Ascending aorta (tissue), 2 donors: ENCODE measurements at regions not wholly inside any gene's neighbourhood (a gene's known extent, or its start where the extent isn't known, plus 50 kb on each side); places are given as distances from the start of the nearest gene placed in this dataset.

Experiments used
- DNase-seq, 2 donors: peaks; one replicate each; pipeline ENCODE4 v3.0.0-alpha.2; 2019; ENCODE audit warnings: low spot score in 2 of 2
- H3K27ac ChIP-seq, 2 donors: fragments of 200-600 bp; sonication (generic); one replicate each; pipeline ENCODE4 v1.5.1; 2016 to 2017; ENCODE audit warnings: mild to moderate bottlenecking in 1 of 2
- H3K27me3 ChIP-seq: fragments of 200-600 bp; sonication (generic); one replicate; pipeline ENCODE4 v1.5.1; 2017
- H3K36me3 ChIP-seq, 2 donors: fragments of 200-600 bp; sonication (generic); one replicate each; pipeline ENCODE4 v1.5.1; 2016
- H3K4me1 ChIP-seq, 2 donors: fragments of 200-600 bp; sonication (generic); one replicate each; pipeline ENCODE4 v1.5.1; 2016 to 2017; ENCODE audit warnings: mild to moderate bottlenecking in 1 of 2
- H3K4me3 ChIP-seq, 2 donors: fragments of 200-600 bp; sonication (generic); one replicate each; pipeline ENCODE4 v1.5.1; 2016 to 2017; ENCODE audit warnings: mild to moderate bottlenecking in 1 of 2
- H3K9me3 ChIP-seq, 2 donors: fragments of 200-600 bp; sonication (generic); one replicate each; pipeline ENCODE4 v1.5.1; 2016
- intact Hi-C: fragments of 100-400 bp; cut with DNase I; formaldehyde crosslinking; loops from one replicate; pipeline ENCODE4 v1.15.1; 2023
- TF ChIP-seq, protein P1 (sequence below), 3 experiments: fragments of 200-600 bp in 2 of 3; fragments of 450-650 bp in 1 of 3; sonication (generic) in 2 of 3; IDR thresholded peaks; one replicate each; pipeline ENCODE4 v1.5.1; 2016 to 2019; ENCODE audit warnings: antibody characterized with exemption in 3 of 3, mild to moderate bottlenecking in 1 of 3, moderate library complexity in 1 of 3

DNA sequence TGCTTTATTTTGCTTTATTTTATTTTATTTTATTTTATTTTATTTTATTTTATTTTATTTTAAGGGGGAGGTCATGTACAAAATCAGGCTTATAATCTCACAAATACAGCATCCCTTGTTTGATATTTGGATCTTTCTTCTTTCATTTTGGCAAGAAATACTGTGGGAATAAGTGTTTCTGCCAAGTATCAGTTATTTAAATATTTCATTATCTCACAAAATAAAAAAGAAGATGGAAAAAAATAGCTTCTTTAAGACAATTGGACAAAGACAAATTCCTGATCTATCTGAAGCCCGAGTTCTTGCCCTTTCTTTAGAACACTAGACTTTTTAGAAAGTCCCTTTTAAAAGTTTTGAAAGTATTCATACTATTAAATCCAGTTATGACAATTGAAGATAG lies 560.5 kb upstream of the ZEB2 start:
- no peaks in the 10 kb centered on the region for H3K36me3 ChIP-seq

DNA sequence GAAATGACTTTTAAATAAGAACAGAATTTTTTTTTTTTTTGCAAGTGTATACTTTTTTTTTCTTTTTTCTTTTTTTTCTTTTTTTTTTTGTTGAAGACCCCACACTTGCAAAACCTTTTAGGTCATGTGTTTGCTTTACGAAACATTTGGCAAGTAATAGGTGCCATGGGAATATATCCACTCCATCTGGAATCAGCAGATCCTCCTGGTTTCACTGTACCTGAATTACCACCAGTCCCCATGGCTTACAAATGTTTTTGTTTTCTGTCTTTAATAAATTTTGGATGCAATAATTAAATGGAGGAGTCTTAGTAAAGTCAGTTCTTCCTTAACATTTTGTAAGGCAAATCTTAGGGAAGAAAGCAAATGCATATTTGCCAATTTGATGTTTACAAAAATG lies 559.7 kb upstream of the ZEB2 start:
- intact Hi-C loops = no loop called here
- Histone ChIP-seq H3K9me3 (no peaks in the 10 kb centered on the region), H3K36me3 (no peaks in the 10 kb centered on the region), H3K27me3 (no peaks in the 10 kb centered on the region), H3K27ac (no peak overlapping the region), H3K4me1 (no peaks in the 10 kb centered on the region), H3K4me3 (no peak overlapping the region)
- TF ChIP-seq, protein P1, sequence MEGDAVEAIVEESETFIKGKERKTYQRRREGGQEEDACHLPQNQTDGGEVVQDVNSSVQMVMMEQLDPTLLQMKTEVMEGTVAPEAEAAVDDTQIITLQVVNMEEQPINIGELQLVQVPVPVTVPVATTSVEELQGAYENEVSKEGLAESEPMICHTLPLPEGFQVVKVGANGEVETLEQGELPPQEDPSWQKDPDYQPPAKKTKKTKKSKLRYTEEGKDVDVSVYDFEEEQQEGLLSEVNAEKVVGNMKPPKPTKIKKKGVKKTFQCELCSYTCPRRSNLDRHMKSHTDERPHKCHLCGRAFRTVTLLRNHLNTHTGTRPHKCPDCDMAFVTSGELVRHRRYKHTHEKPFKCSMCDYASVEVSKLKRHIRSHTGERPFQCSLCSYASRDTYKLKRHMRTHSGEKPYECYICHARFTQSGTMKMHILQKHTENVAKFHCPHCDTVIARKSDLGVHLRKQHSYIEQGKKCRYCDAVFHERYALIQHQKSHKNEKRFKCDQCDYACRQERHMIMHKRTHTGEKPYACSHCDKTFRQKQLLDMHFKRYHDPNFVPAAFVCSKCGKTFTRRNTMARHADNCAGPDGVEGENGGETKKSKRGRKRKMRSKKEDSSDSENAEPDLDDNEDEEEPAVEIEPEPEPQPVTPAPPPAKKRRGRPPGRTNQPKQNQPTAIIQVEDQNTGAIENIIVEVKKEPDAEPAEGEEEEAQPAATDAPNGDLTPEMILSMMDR (IDR thresholded peaks at IDR 0.05) = no peak
- DNase-seq = no peak

More for the DNA sequence above, 560.5 kb upstream of the ZEB2 start:
- Histone ChIP-seq H3K9me3 (no peaks in the 10 kb centered on the region), H3K27ac (no peak overlapping the region), H3K4me3 (no peak overlapping the region), H3K27me3 (no peaks in the 10 kb centered on the region), H3K4me1 (no peaks in the 10 kb centered on the region)
- intact Hi-C loops = no loop called here
- TF ChIP-seq, protein P1 (IDR thresholded peaks at IDR 0.05) = no peak
- no peak for DNase-seq

DNA sequence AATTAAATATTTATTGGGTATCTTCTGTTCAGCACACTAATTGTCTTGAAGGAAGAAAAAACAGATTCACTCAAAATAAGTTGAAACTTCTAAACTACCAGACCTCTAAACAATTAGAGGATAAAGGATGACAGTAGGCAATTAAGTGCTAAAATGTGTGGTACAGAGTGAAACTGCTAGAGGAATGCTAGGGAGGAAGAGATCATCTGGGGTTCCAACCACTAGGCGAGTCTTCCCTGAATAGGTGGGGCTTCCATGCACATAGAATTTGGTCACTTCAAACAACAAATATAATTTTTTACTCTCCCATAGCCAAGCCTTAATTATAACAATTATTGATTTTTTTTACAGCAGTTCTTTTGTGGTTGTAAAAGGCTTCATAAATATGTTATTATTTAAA lies 559.0 kb upstream of the ZEB2 start:
- Histone ChIP-seq H3K4me3 (no peak overlapping the region), H3K27ac (no peak overlapping the region), H3K4me1 (no peaks in the 10 kb centered on the region), H3K9me3 (no peaks in the 10 kb centered on the region), H3K27me3 (no peaks in the 10 kb centered on the region), H3K36me3 (no peaks in the 10 kb centered on the region)
- TF ChIP-seq, protein P1 (IDR thresholded peaks at IDR 0.05) = no peak
- intact Hi-C loops = no loop called here
- DNase-seq = no peak

DNA sequence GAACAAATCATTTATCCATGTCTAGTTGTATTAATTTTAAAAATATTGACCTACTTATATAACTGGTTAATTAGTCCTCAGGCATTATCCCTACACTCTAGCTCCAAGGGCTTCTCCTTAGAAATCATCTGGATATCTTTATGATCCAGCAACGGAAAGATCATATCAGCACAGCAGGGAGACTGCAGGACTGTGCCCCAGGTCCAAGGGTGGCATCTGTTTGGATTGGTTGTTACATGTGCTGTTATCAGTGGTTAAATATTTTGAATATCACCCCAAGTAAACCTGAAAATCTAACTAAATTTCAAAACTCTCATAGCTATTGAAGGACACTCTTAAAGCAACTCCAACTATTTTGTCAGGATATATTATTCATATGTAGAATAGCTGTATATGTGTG lies 556.2 kb upstream of the ZEB2 start:
- intact Hi-C loops = no loop called here
- no peak for DNase-seq
- no peaks in the 10 kb centered on the region for H3K27me3 ChIP-seq
- no peak overlapping the region for H3K27ac ChIP-seq
- H3K4me1 ChIP-seq = no peaks in the 10 kb centered on the region
- no peak overlapping the region for H3K4me3 ChIP-seq
- H3K9me3 ChIP-seq = no peaks in the 10 kb centered on the region
- no peaks in the 10 kb centered on the region for H3K36me3 ChIP-seq
- TF ChIP-seq, protein P1 (IDR thresholded peaks at IDR 0.05) = no peak

DNA sequence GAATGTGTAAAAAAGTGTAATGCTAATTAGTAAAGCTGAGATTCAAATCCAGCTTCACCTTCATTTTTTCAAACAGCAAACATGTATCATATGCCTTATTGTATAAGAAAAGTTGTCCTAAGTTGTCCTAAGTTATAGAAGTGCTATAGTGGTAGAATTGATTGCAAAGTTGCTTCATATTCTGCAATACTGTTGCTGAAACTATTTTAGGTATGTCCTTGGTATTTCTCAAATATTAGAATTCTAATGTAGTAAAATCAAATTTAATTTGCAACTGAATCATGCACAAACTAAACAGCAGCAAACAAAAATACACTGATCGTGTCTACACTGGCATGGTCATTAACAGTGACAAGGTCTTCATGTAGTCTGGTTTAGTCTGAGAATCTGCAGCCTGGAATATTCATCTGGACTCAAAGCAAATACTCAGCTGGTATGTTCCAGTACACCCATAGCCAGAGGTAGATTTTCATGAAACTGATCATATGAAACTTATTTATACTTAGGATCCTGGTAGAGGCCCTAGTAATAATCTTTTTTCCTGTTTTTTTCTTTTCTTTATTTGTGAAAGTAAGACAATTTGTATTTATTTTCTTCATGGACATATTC lies 555.6 kb upstream of the ZEB2 start:
- H3K27ac ChIP-seq = no peak overlapping the region
- no peaks in the 10 kb centered on the region for H3K4me1 ChIP-seq
- TF ChIP-seq, protein P1 (IDR thresholded peaks at IDR 0.05) = no peak
- DNase-seq = no peak
- H3K36me3 ChIP-seq = no peaks in the 10 kb centered on the region
- H3K9me3 ChIP-seq = no peaks in the 10 kb centered on the region
- intact Hi-C loops = no loop called here
- no peak overlapping the region for H3K4me3 ChIP-seq
- H3K27me3 ChIP-seq = no peaks in the 10 kb centered on the region

DNA sequence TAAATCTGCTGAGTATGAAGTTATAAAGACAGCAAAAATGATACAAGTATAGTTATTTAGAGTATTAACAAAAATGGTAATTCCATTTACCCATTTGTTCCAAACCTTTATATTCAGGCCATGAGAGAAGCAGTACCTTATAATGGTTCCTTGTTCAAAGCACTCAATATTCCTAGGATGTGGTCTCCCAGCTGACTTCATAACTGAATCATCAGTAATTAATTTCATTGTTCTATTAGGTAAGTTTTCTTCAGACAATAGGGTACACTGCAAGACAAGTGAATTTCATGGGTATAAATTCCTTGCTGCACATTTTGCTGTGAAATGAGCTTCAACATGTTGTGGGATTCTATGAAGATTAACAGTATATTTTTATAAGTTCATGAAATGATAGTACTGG lies 550.8 kb upstream of the ZEB2 start:
- no peaks in the 10 kb centered on the region for H3K9me3 ChIP-seq
- H3K27me3 ChIP-seq = no peaks in the 10 kb centered on the region
- intact Hi-C loops = no loop called here
- TF ChIP-seq, protein P1 (IDR thresholded peaks at IDR 0.05) = no peak
- H3K4me1 ChIP-seq = no peaks in the 10 kb centered on the region
- no peaks in the 10 kb centered on the region for H3K36me3 ChIP-seq
- no peak for DNase-seq
- H3K4me3 ChIP-seq = no peak overlapping the region
- H3K27ac ChIP-seq = no peak overlapping the region
